Activated CD4-positive, alpha-beta T cell treated with anti-CD3 and anti-CD28 coated beads, Interleukin-2, Interleukin-4, amounts not matched to agents 100 ng/mL and 50 ng/mL, durations not matched to agents 16 hours and 8 hours (primary cell): ENCODE measurements at regions not wholly inside any gene's neighbourhood (a gene's known extent, or its start where the extent isn't known, plus 50 kb on each side); places are given as distances from the start of the nearest gene placed in this dataset.
"Not testable (repeated sequence)": the region's sequence is repeated elsewhere in the genome, so short reads cannot be mapped to it uniquely, and the experiment has no call there.

ENCODE experiments used
- DNase-seq: peaks from one replicate; pipeline ENCODE4 v3.0.0-alpha.2; 2020; ENCODE audit warnings: low spot score

- no peak for DNase-seq
Measured at GRCh38 chr5:124173386-124173785, 573.1 kb downstream of the ZNF608 start.

- DNase-seq: no peak
Measured at GRCh38 chr5:124172389-124173003, 573.9 kb downstream of the ZNF608 start.

- not testable (repeated sequence) for DNase-seq
Measured at GRCh38 chr5:124168093-124168492, 578.3 kb downstream of the ZNF608 start.

- no peak for DNase-seq
Measured at GRCh38 chr5:124162767-124163532, 583.5 kb downstream of the ZNF608 start.

GRCh38 chr5:124161266-124161665, 585.2 kb downstream of the ZNF608 start:
- DNase-seq: no peak

- DNase-seq: no peak
Measured at GRCh38 chr5:124160265-124160664, 586.2 kb downstream of the ZNF608 start.

GRCh38 chr5:124157320-124157719, 589.1 kb downstream of the ZNF608 start:
- no peak for DNase-seq

GRCh38 chr5:124156415-124156996, 589.9 kb downstream of the ZNF608 start:
- DNase-seq: no peak

GRCh38 chr5:124154714-124155113, 591.7 kb downstream of the ZNF608 start:
- no peak for DNase-seq

- DNase-seq: no peak
Measured at GRCh38 chr5:124153588-124153987, 592.9 kb downstream of the ZNF608 start.

- DNase-seq: no peak
Measured at GRCh38 chr5:124148574-124148973, 597.9 kb downstream of the ZNF608 start.

- no peak for DNase-seq
Measured at GRCh38 chr5:124140060-124140459, 606.4 kb downstream of the ZNF608 start.

- no peak for DNase-seq
Measured at GRCh38 chr5:124139477-124139876, 607.0 kb downstream of the ZNF608 start.

- no peak for DNase-seq
Measured at GRCh38 chr5:124136609-124137008, 609.8 kb downstream of the ZNF608 start.

GRCh38 chr5:124134941-124135340, 611.5 kb downstream of the ZNF608 start:
- DNase-seq: no peak

GRCh38 chr5:124133406-124133805, 613.0 kb downstream of the ZNF608 start:
- no peak for DNase-seq

GRCh38 chr5:124132843-124133242, 613.6 kb downstream of the ZNF608 start:
- no peak for DNase-seq

GRCh38 chr5:124131466-124131865, 615.0 kb downstream of the ZNF608 start:
- no peak for DNase-seq

- no peak for DNase-seq
Measured at GRCh38 chr5:124130816-124131215, 615.6 kb downstream of the ZNF608 start.

GRCh38 chr5:124128867-124129266, 616.9 kb downstream of the CSNK1G3 start:
- no peak for DNase-seq

- no peak for DNase-seq
Measured at GRCh38 chr5:124126504-124127217, 614.7 kb downstream of the CSNK1G3 start.

GRCh38 chr5:124124711-124125229, 612.8 kb downstream of the CSNK1G3 start:
- no peak for DNase-seq
